PC-9 (cell line): ENCODE measurements at regions not wholly inside any gene's neighbourhood (a gene's known extent, or its start where the extent isn't known, plus 50 kb on each side); places are given as distances from the start of the nearest gene placed in this dataset.

ENCODE experiments used
- CTCF ChIP-seq: fragments of 200-600 bp; sonication (generic); conservative IDR thresholded peaks from 2 replicates; pipeline ENCODE4 v1.6.1; 2017; ENCODE audit warnings: mixed run types, antibody characterized with exemption, mild to moderate bottlenecking, moderate library complexity
- EZH2 ChIP-seq: fragments of 200-600 bp; sonication (generic); IDR thresholded peaks from 2 replicates; pipeline ENCODE4 v1.8.0; 2017; ENCODE audit warnings: antibody characterized with exemption, low read depth

DNA sequence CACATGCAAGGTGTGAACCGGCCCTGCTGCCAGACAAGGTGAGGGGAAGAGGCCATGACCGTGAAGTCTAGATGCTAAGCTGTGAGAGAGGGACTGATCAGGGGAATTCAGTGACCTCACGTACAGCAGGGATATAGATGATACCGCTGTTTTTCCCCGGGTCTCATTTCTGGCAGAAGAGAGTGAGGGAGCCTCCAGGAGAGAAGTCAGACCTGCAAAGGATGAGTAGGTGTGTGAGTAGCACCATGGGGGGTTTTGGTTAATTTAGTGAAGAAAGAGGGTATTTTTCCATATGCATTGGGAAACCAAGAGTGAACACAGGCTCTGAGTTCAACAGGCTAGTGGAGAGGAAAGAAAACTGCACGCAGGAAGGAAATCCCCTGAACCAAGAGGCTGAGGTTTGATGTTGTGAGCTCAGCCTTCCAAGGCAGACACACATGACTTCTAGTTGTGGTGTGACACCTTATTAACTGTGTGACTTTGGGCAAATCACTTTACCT, 127.6 kb upstream of the GATB start:
- TF ChIP-seq CTCF (no peak), EZH2 (no peak)
